GM19025 (cell line): ENCODE measurements at regions not wholly inside any gene's neighbourhood (a gene's known extent, or its start where the extent isn't known, plus 50 kb on each side); places are given as distances from the start of the nearest gene placed in this dataset.

Experiments used
- ATAC-seq: cut with Tn5 transposase; IDR thresholded peaks from one replicate; pipeline ENCODE4 v1.9.1; 2021; ENCODE audit warnings: mild to moderate bottlenecking, low read depth, moderate library complexity; ENCODE audit not compliant: unreplicated experiment

- ATAC-seq: no peak
Measured at GRCh38 chr12:127509066-127509778, 757.7 kb upstream of the TMEM132C start.

- ATAC-seq: no peak
Measured at GRCh38 chr12:127515941-127516340, 751.0 kb upstream of the TMEM132C start.

DNA sequence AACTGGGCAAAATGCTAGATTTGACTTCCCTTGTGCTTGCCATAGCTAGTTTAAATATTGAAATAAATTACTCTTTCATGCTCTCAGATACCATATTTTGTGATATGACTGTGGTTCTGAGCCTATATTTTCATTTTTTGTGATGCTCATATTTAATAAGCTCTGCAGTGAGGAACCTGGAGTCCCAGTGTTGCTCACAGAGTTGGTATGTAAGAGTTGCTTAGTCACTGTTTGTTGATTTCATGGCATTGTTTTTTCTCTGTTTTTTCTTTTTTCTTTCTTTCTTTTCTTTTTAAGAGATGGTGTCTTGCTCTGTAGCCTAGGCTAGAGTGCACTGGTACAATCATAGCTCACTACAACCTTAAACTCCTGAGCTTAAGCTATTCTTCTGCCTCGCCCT lies 750.5 kb upstream of the TMEM132C start:
- ATAC-seq: no peak

DNA sequence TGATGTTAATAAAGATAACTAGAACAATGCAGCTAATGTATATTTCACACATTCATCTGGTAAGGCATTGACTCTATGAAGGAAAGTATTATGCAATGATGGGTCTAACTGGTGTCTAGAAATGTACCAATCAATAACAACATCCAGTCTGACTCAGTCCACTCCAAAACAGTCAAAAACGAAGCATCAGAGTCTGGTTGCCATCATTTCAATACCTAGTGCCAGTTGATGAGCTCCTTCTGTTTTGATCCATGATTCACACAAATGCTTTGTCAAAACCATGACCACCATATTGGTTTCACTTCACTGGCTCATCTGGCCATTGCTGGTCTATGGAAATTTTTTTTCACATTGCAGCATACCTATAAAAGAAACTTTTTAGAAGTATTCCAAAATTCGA lies 747.2 kb upstream of the TMEM132C start:
- ATAC-seq: no peak

GRCh38 chr12:127526925-127527324 lies 740.0 kb upstream of the TMEM132C start:
- ATAC-seq: no peak

- no peak for ATAC-seq
Measured at GRCh38 chr12:127528551-127528950, 738.4 kb upstream of the TMEM132C start.

- no peak for ATAC-seq
Measured at GRCh38 chr12:127531542-127531941, 735.4 kb upstream of the TMEM132C start.

DNA sequence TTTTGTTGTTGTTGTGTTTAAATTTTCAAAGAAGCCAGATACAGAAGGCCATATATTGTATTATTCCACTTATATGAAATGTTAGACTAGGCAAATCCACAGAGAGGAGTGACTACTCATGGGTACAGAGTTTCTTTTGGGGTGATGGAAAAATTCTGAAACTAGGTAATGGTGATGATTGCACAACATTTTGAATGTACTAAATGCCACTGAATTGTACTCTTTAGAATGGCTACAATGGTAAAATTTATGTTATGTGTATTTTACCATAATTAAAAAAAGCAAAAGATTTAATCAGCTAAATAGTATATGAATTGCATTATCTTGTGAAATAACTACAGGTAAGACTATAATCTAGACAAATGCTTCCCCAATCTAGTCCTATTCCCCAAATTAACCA lies 733.6 kb upstream of the TMEM132C start:
- ATAC-seq: no peak

DNA sequence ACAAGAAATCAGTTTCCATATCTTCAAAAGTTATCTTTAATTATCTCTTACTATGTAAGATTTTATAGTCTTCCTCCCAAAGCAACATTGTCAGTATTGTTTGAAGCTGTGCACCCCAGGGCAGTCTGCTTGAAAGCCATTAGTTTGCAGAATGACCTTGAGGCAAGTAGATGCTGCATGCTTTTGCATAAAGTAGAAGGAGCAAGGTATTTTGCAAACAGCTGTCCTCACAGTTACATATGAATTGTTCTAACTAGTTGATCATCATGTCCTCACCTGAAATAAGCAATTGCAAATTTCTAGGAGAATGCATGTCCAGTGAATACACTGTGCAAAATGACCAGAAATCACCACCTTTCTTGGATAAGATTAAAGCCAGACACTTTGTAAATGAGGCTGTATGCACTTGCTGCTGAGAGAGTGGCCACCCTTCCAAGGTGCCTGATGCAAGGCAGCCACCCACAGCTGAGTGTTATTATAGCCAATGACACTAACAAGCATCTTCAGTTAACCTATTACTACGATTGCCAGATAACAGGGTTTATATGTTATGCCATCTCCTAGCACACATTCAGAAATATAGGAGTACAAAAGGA lies 730.0 kb upstream of the TMEM132C start:
- ATAC-seq: no peak

DNA sequence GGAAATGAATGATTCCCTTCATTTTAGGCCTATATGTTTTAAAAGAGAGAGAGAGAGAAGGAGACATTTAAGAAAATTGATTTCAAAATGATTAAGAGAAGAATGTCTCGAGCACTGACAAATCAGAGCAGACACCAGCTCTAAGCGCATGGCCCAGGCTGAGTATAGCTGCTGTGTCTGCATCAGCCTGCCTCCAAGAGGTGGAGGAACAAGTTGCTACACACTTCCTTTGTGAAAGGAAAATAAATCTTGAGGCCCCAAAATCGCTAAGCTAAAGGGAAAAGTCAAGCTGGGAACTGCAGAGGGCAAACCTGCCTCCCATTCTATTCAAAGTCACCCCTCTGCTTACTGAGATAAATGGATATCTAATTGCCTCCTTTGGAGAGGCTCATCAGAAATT lies 728.7 kb upstream of the TMEM132C start:
- no peak for ATAC-seq

DNA sequence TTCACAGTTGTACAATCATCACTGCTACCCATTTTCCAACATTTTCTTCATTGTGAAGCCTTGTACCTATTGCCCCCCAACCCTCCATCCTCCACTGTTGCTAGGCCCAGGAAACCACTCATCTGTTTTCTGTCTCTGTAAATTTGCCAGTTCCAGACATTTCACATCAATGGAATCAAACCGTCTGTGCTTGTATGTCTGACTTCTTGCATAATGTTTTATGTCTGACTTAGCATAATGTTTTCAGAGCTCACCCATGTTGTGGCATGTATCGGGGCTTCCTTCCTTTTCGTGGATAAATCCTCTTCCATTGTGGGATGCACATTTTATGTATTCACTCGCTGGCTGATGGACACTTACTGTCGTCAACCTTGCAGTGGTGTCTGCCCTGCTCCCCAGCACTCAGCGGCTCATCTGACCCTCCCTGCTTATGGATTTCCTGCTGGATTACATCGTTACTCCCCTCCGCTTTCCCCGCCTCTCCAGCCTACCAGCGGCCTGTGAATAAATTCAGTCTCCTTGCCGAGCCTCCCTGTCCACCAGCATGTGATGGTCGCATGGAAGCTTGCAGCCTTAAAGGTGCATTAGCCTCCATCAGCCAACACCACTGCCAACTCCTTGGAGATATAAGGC lies 727.6 kb upstream of the TMEM132C start:
- no peak for ATAC-seq

GRCh38 chr12:127542391-127542790 lies 724.6 kb upstream of the TMEM132C start:
- ATAC-seq: no peak

- no peak for ATAC-seq
Measured at GRCh38 chr12:127542931-127543330, 724.0 kb upstream of the TMEM132C start.

DNA sequence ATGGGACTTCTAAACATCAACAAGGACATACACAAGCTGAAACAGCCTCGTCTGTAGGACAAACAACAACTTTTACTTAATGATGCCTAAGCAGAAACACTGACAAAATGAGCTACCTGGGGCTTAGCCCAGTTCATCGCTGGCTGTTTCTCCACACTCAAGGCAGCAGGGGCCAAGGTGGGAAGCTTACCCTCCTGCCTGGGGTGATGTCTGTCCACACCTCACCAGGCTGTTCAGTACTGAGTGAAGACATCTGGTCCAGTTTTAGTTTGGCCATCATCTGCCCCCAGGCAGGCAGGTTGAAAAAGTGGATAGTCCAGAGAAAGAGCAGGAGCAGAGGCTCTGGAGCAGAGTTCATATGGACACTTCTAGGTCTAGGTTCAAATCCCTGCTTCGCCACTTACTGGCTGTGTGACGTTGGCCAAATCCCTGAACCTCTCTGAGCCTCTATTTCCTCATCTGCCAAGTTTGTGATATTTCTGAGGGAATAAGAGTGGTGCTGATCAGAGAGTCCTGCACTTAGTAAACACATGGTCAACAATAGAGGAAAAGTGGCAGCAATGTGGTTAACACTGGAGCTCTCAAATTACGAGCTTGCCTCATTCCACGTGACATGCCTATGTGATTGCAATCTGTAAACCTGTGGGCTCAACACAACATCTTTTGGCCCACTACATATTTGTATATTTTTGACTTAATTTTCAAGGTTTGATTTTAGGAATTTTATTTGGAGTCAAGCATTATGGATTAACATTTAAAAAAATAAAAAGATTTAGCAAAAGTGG lies 720.1 kb upstream of the TMEM132C start:
- no peak for ATAC-seq

DNA sequence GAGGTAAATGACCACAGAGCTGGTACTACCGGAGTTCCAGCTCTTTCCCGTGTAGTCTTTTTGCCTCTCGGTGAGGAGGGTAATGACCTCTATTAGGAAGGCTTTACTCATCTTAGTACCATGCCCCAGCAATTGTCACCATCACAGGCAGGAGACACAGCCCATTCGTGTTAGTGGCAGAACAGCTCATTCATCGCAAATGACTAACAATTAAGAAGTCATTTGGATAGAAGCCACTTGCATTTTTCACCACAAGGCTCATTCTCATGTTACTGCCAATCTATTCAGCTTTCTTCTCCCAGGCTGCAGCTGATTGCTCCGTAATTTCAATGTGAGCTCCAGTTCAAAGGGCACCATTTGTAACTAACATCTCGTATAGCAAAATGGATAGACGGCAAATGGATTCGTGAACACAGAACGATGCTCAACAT lies 718.8 kb upstream of the TMEM132C start:
- ATAC-seq: no peak

GRCh38 chr12:127550271-127550670 lies 716.7 kb upstream of the TMEM132C start:
- ATAC-seq: no peak

GRCh38 chr12:127552838-127553237 lies 714.1 kb upstream of the TMEM132C start:
- no peak for ATAC-seq

DNA sequence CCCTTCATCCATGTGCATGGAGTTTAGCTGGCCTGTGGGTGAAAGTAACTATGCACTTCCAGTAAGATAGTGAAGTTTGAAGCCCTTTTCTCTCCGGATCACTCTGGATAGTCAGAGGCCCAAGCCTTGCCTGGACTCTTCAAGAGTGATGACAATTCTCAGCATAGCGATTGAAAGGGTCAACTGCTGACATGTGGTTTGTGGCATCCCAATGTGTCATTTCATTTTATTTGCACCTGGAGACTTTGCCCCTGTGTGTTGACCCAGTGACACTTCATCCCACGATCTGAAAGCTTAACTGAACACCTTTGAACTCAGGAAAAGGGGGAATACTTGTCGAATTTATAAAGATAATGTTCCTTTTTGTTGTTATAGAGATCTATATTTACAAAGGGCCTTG lies 711.9 kb upstream of the TMEM132C start:
- ATAC-seq: no peak

- ATAC-seq: no peak
Measured at GRCh38 chr12:127556231-127556886, 710.6 kb upstream of the TMEM132C start.

- ATAC-seq: no peak
Measured at GRCh38 chr12:127558361-127558760, 708.6 kb upstream of the TMEM132C start.
